Stimulated activated CD4-positive, alpha-beta T cell treated with anti-CD3 and anti-CD28 coated beads, TNF-alpha, amount 100 ng/mL, for 48 hours (primary cell): ENCODE measurements at regions not wholly inside any gene's neighbourhood (a gene's known extent, or its start where the extent isn't known, plus 50 kb on each side); places are given as distances from the start of the nearest gene placed in this dataset.
A peak's percentile ranks its signal among the peaks of the same experiment; 100 is the strongest.

Experiments
- DNase-seq, 3 donors: peaks; one replicate each; pipeline ENCODE4 v3.0.0-alpha.2; 2020; ENCODE audit warnings: low read depth in 3 of 3

- no peak for DNase-seq
These were observed 50.4 kb upstream of the SERTAD2 start for GRCh38 chr2:64704161-64704560.

GRCh38 chr2:64704996-64705395, 51.3 kb upstream of the SERTAD2 start:
- DNase-seq, result no peak

- no peak for DNase-seq
These were observed 53.6 kb upstream of the SERTAD2 start for GRCh38 chr2:64707276-64707675.

DNA sequence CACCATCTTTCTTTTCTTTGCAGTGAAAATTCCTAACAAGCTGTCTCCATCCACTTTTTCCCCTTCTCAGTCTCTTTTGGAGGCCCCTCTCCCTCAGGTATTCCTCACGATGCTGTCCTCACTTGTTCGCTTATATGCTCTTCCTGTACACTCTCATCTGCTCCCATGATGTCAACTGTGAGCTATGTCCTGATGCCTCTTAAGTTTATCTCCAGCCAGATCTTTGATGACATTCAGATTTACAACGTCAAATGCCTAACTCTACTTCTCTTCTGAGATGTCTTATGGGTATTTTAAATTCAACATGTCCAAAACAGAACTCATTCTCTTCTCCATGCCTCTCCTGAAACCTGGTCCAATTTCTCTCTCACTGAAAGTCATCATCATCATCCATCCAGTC, 55.1 kb upstream of the SERTAD2 start:
- DNase-seq, result no peak

GRCh38 chr2:64711252-64711800, 57.6 kb upstream of the SERTAD2 start:
- no peak for DNase-seq

DNA sequence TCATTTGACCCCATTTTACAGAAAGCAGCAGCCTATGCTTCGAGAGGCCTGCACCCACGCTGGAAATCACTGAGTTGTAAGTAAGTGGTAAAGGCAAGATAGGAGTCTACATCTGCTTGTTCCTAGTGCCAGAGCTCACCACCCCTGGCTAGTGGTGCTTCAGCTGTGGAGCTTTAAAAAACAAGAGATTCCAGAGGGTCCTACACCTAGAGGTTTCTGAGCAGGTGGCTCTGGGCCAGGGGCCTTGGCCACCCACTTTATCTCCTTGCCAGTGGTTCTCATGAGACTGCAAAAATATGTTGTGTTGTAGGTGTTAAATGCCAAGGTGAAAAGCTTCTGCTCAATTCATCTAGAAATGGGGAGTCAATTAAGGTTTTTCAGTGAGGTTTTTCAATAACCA, 60.0 kb upstream of the SERTAD2 start:
- no peak for DNase-seq

- no peak for DNase-seq
These were observed 62.9 kb upstream of the SERTAD2 start for GRCh38 chr2:64716569-64716968.

DNA sequence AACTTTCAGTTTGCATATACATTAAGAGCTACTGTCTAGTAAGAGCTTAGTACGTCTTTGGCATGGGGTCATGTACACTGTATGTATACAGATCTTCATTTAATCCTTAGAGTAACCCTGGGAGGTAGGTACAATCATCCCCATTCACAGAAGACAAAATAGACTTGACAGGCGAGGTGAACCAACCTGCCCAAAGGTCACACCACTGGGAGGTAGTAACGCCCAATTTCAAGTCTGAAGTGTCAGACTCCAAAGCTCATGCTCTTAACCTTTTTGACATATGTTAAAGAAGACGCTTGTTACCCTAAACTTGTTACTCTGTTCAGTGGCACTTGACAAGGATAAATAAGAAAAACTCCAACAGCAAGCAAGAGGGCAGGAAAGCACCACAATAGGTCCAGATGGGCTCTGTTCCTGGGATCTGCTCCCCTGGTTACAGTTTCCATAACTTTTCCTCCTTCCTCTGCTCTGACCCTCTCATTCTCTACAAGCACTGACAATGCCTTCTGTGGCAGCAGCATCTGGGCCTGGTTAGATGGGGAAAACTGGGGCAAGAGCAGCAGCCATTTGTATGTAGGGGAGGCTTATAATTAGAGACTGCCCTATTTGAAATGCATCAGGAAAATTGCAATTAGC, 64.7 kb upstream of the SERTAD2 start:
- DNase-seq, result no peak

GRCh38 chr2:64720535-64721319, 67.0 kb upstream of the SERTAD2 start:
- DNase-seq, result no peak

DNA sequence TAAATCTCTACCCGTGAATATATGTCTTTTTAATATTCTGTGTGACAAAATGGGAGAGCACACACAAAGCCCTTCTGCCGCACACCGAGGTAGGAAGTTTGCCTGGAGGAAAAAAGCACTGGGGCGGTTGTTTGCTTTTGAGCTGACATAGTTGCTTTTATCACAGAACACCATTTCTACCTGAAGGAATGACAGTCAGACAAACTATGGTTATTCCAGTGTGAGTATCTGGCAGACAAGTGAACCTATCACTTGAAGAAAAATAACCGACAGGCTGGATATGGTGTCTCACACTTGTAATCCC, 67.6 kb upstream of the SERTAD2 start:
- DNase-seq, result no peak

DNA sequence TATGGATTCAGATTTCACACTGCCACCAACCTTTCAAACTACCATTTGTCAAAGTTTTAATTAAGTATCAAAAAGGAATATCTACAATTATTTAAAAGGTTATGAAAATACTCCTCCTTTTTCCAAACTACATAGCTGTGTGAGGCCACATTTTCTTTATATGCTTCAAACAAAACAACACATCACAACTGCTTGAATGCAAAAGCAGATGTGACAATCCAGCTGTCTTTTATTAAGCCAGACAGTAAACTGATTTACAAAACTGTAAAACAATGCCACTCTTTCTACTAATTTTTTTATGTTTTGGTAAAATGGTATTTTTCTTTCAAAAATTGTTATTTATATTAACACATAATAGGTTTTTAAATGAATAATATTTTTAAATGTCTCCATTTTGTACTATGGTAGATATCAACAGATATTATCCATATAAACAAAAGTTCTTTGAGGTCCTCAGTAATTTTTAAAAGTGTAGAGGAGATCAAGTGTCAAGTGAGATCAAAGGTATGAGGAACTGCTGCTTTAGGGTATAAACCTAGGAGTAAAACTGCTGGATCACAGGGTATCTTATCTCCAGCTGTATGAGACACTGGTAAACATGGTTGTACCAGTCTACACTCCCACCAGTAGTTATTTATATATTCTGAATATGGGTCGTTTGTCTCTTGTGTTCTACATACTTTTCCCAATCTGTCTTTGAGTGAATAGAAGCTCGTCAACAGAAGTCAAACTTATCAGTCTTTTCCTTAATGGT, 68.8 kb upstream of the SERTAD2 start:
- no peak for DNase-seq

- no peak for DNase-seq
These were observed 73.5 kb upstream of the SERTAD2 start for GRCh38 chr2:64727013-64727767.

DNA sequence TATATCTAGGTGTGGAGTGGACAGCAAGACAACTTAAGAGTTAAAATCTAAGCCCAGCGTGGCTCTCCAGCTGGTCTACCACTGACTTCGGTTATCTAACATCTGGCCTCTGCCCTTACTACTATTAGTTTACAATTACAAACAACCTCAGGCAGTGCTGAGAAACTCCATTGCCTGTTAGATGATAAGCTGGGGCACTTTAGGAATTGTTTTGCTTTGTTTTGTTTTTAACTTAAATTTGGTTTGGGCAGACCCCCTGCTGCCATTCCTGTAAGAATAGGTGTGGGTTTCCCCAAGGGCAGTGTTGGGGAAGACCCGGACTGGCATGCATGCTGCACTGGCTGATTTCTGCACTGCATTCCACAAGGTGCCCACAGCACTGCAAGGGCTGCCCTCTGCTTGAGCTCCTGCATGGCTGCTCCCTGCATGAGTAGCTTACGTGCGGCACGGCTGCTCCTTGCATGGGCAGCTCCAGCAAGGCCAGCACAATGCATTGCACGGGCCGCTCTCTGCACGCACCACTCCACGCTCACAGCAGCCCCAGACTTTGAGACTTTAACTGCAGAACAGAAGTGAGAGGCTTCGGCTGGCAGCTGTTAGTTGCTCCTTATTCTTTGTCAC, 74.2 kb upstream of the SERTAD2 start:
- DNase-seq, result no peak

DNA sequence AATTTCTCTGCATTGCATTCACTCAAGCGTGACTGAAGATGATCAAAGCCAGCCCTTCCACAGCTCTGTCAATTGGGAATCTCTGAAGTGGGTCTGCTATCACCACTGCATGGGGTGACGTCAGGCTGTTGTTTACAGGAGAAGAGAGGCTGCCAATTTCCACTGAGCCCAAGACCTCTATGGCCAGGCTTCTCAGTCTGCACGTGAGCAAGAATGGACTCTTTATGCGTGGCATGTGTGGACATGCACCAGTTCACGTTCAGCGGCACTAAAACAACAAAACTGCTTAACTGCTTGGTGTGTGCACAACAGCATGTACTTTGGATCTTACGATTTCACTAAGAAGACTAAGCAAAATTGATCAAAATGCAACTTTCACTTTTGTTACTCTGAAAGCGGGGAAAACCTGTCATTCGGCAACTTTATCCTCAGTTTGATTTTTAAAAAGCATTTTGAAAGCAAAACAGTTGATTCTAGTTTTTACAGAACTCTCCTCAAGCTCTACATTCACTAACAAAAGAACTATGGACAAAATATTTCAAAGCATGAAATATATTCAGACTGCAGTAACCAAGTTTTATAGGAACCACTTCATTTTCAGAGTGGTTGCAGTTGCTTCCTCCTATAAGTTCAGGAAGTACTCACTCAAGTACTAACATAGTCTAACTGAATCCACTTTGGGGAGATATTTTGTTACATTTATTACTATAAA, 77.0 kb upstream of the SERTAD2 start:
- peak in 2 of 3 donors; percentile 21 to 33 for DNase-seq

DNA sequence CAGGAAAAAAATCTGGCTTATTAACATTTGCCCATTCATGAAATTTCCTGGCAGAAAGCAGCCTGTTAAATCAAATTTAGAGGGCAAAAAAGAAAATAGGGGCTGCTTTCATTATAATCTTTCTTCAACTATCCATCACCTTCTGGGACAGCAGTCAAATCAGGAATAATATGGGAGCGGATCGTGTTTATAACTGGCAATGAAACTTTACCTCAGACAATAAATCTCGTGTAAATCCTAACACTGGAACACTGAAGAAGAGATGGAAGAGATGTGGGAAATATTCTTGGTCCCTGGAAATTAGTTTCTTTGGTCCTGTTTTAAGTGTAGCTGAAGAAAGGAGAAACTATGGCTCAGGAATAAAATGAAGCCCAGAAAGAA, 77.5 kb upstream of the SERTAD2 start:
- DNase-seq, result no peak

DNA sequence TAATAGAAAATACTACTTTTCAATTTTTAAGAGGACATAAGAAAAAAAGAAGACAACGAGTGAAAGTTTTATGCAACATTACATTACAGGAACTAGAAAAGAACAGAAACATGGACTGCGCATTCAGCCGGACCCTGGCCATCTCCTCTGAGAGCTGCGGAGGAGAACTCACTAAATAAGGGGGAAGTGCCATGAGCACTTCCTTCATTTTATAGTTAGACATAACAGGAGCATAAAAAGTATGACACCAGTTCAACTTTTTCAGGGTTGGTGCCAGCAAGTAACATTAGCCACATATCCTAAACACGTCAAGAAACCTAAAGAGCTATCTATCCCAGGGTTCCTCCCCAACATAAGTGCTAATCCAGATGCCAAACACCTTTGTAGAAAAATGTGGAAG, 78.0 kb upstream of the SERTAD2 start:
- DNase-seq, result no peak

- DNase-seq, result no peak
These were observed 78.4 kb upstream of the SERTAD2 start for GRCh38 chr2:64732146-64732545.

GRCh38 chr2:64735504-64735903, 81.8 kb upstream of the SERTAD2 start:
- DNase-seq, result no peak

DNA sequence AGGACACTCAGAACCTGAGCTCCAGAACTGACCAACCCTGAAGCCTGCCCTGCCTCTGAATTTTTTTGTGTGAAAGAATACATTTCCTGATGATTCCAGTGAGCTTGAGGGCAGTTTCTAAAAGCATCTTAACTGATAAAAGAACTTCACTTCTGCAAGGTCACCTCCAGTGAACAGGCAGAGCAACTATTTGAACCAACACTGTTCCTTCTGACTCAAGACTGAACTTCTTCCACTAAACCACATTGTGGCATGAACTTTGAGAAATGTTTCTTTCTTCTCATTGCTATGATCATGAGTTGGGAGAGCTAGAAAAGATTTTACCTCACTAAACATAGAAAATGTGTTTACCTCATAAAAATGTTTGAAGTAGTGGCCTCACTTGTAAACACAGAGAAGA, 83.8 kb upstream of the SERTAD2 start:
- DNase-seq, result no peak

- no peak for DNase-seq
These were observed 84.3 kb upstream of the SERTAD2 start for GRCh38 chr2:64738026-64738425.

- DNase-seq, result no peak
These were observed 89.0 kb upstream of the SERTAD2 start for GRCh38 chr2:64742678-64743077.
